GM23338 (cell line): ENCODE measurements at regions not wholly inside any gene's neighbourhood (a gene's known extent, or its start where the extent isn't known, plus 50 kb on each side); places are given as distances from the start of the nearest gene placed in this dataset.

Source experiments
- ATAC-seq: fragments of 200-7000 bp; cut with Tn5 transposase; 3 replicates; pipeline ENCODE4 v1.9.1; 2020
- DNase-seq: peaks from one replicate; pipeline ENCODE4 v3.0.0-alpha.2; 2015; ENCODE audit warnings: low spot score
- H2AFZ ChIP-seq: fragments of 200-600 bp; sonication (generic); 2 replicates; pipeline ENCODE4 v1.8.0; 2016; ENCODE audit warnings: antibody characterized with exemption, mild to moderate bottlenecking, moderate library complexity
- H3F3A ChIP-seq: fragments of 200-600 bp; sonication (generic); replicated peaks from 2 replicates; pipeline ENCODE4 v1.8.0; 2017; ENCODE audit warnings: antibody characterized with exemption, mixed run types, low read depth
- H3K27ac ChIP-seq: fragments of 200-600 bp; sonication (generic); 2 replicates; pipeline ENCODE4 v1.6.1; 2016; ENCODE audit warnings: low read depth
- H3K27me3 ChIP-seq: fragments of 200-600 bp; sonication (generic); 2 replicates; pipeline ENCODE4 v1.8.0; 2016; ENCODE audit warnings: mild to moderate bottlenecking, mixed run types, moderate library complexity; ENCODE audit not compliant: insufficient read depth
- H3K36me3 ChIP-seq: fragments of 200-600 bp; sonication (generic); 2 replicates; pipeline ENCODE4 v1.8.0; 2016; ENCODE audit warnings: mild to moderate bottlenecking; ENCODE audit not compliant: insufficient read depth
- H3K4me1 ChIP-seq: fragments of 200-600 bp; sonication (generic); 2 replicates; pipeline ENCODE4 v1.8.0; 2016; ENCODE audit warnings: mild to moderate bottlenecking, moderate library complexity; ENCODE audit not compliant: insufficient read depth
- H3K4me2 ChIP-seq: fragments of 200-600 bp; sonication (generic); 2 replicates; pipeline ENCODE4 v1.7.1; 2017; ENCODE audit warnings: mixed run types
- H3K4me3 ChIP-seq: fragments of 200-600 bp; sonication (generic); 2 replicates; pipeline ENCODE4 v1.6.1; 2016; ENCODE audit warnings: mixed run types
- H3K79me2 ChIP-seq: fragments of 200-600 bp; sonication (generic); replicated peaks from 2 replicates; pipeline ENCODE4 v1.8.0; 2017; ENCODE audit warnings: mild to moderate bottlenecking; ENCODE audit not compliant: insufficient read depth
- H3K9me2 ChIP-seq: fragments of 200-600 bp; sonication (generic); 2 replicates; pipeline ENCODE4 v1.8.0; 2017; ENCODE audit not compliant: insufficient read depth
- H4K20me1 ChIP-seq: fragments of 200-600 bp; sonication (generic); replicated peaks from 2 replicates; pipeline ENCODE4 v1.8.0; 2017; ENCODE audit warnings: mild to moderate bottlenecking; ENCODE audit not compliant: insufficient read depth
- H3K27ac Mint-ChIP-seq: 2 replicates; pipeline ENCODE4 v1.8.0; 2020; ENCODE audit warnings: inconsistent platforms, mild to moderate bottlenecking, moderate library complexity, mixed read lengths
- H3K27me3 Mint-ChIP-seq: 3 replicates; pipeline ENCODE4 v1.8.0; 2022; ENCODE audit warnings: low read depth, mild to moderate bottlenecking, moderate library complexity, mixed read lengths, inconsistent platforms; ENCODE audit not compliant: insufficient read depth, poor library complexity
- H3K36me3 Mint-ChIP-seq: 3 replicates; pipeline ENCODE4 v1.8.0; 2021; ENCODE audit warnings: low read depth, mild to moderate bottlenecking, inconsistent platforms, moderate library complexity, mixed read lengths
- H3K4me1 Mint-ChIP-seq: 3 replicates; pipeline ENCODE4 v1.8.0; 2020; ENCODE audit warnings: mild to moderate bottlenecking, inconsistent platforms, mixed read lengths
- H3K4me3 Mint-ChIP-seq: 3 replicates; pipeline ENCODE4 v1.8.0; 2021; ENCODE audit warnings: moderate library complexity, mild to moderate bottlenecking, inconsistent platforms, mixed read lengths
- H3K9me3 Mint-ChIP-seq: 3 replicates; pipeline ENCODE4 v1.8.0; 2020; ENCODE audit warnings: moderate library complexity, mild to moderate bottlenecking, inconsistent platforms, mixed read lengths
- CREB1 ChIP-seq: fragments of 250-450 bp; sonication (Bioruptor Pico); IDR thresholded peaks from 2 replicates; pipeline ENCODE4 v1.5.0; 2020; ENCODE audit warnings: low read depth, mild to moderate bottlenecking, moderate library complexity
- CTCF ChIP-seq, 2 experiments: fragments of 200-600 bp in 1 of 2; sonication (generic) in 1 of 2; conservative IDR thresholded peaks; 2 replicates each; pipeline versions ENCODE4 v1.5.1 to v1.6.1; 2016 to 2017; ENCODE audit warnings: antibody characterized with exemption in 2 of 2, low read depth in 2 of 2, mild to moderate bottlenecking in 2 of 2, moderate library complexity in 1 of 2
- ETS1 ChIP-seq: IDR thresholded peaks from 2 replicates; pipeline ENCODE4 v1.6.1; 2016; ENCODE audit warnings: antibody characterized with exemption
- EZH2 ChIP-seq: fragments of 200-600 bp; sonication (generic); IDR thresholded peaks from one replicate; pipeline ENCODE4 v1.8.0; 2017; ENCODE audit warnings: antibody characterized with exemption, mild to moderate bottlenecking, low read depth; ENCODE audit not compliant: unreplicated experiment
- JUNB ChIP-seq: IDR thresholded peaks from one replicate; pipeline ENCODE4 v1.6.1; 2016; ENCODE audit warnings: antibody characterized with exemption; ENCODE audit not compliant: unreplicated experiment
- NANOG ChIP-seq: IDR thresholded peaks from 2 replicates; pipeline ENCODE4 v1.6.1; 2016; ENCODE audit warnings: antibody characterized with exemption, borderline replicate concordance
- POLR2AphosphoS5 ChIP-seq: IDR thresholded peaks from 2 replicates; pipeline ENCODE4 v1.6.1; 2016; ENCODE audit warnings: antibody characterized with exemption, low read depth
- REST ChIP-seq: IDR thresholded peaks from one replicate; pipeline ENCODE4 v1.6.1; 2018; ENCODE audit warnings: antibody characterized with exemption; ENCODE audit not compliant: unreplicated experiment
- STAT1 ChIP-seq: IDR thresholded peaks from one replicate; pipeline ENCODE4 v1.6.1; 2016; ENCODE audit warnings: antibody characterized with exemption; ENCODE audit not compliant: unreplicated experiment
- ZNF114 ChIP-seq: fragments of 250-450 bp; sonication (Bioruptor Pico); IDR thresholded peaks from 2 replicates; pipeline ENCODE4 v1.5.0; 2020; ENCODE audit warnings: mild to moderate bottlenecking, moderate library complexity
- ZNF331 ChIP-seq: fragments of 250-450 bp; sonication (Bioruptor Pico); IDR thresholded peaks from 2 replicates; pipeline ENCODE4 v1.5.0; 2020; ENCODE audit warnings: low read depth, mild to moderate bottlenecking, moderate library complexity

GRCh38 chr6:141598487-141598886 is 534.2 kb upstream of the GJE1 start (continued):
- TF ChIP-seq CTCF (conservative IDR thresholded peaks at IDR 0.05; ENCODE audit: low read depth in 2 of 2) (no peak), STAT1 (no peak), ZNF114 (no peak), ZNF331 (CRISPR knock-in tag) (no peak), CREB1 (CRISPR knock-in tag) (no peak), ETS1 (no peak), EZH2 (no peak), REST (no peak), NANOG (no peak), JUNB (no peak)

GRCh38 chr6:141594874-141595273 is 537.9 kb upstream of the GJE1 start:
- no peaks in the 10 kb centered on the region for H3K27me3 ChIP-seq
- H3K4me1 ChIP-seq: no peaks in the 10 kb centered on the region
- H3K9me3 Mint-ChIP-seq: peaks cover 3% of the 10 kb centered on the region; the same call in 2 of the 3 replicates
- no peaks in the 10 kb centered on the region for H3F3A ChIP-seq
- H2AFZ ChIP-seq: no peak overlapping the region
- no peaks in the 10 kb centered on the region for H3K4me1 Mint-ChIP-seq
- no peak overlapping the region for H3K27ac Mint-ChIP-seq
- DNase-seq (no peak), ATAC-seq (no peak)
- no peaks in the 10 kb centered on the region for H3K27me3 Mint-ChIP-seq
- H3K4me3 Mint-ChIP-seq: no peak overlapping the region
- H3K27ac ChIP-seq: no peak overlapping the region
- H3K4me3 ChIP-seq: no peak overlapping the region
- no peaks in the 10 kb centered on the region for H3K79me2 ChIP-seq
- H4K20me1 ChIP-seq: no peaks in the 10 kb centered on the region
- peaks cover 3% of the 10 kb centered on the region; the same call in 2 of the 3 replicates for H3K36me3 Mint-ChIP-seq
- no peaks in the 10 kb centered on the region for H3K9me2 ChIP-seq
- TF ChIP-seq NANOG (no peak), CTCF (conservative IDR thresholded peaks at IDR 0.05; ENCODE audit: low read depth in 2 of 2) (peak in 1 of 2 experiments; percentile 17; a peak in 2 of 4 replicates), POLR2AphosphoS5 (no peak)
- no peak overlapping the region for H3K4me2 ChIP-seq
- H3K36me3 ChIP-seq: no peaks in the 10 kb centered on the region
